DND-41 (cell line): ENCODE measurements at regions not wholly inside any gene's neighbourhood (a gene's known extent, or its start where the extent isn't known, plus 50 kb on each side); places are given as distances from the start of the nearest gene placed in this dataset.

Experiments
- CTCF ChIP-seq: IDR thresholded peaks from 2 replicates; pipeline ENCODE4 v1.5.1; 2012; ENCODE audit warnings: borderline replicate concordance, low read length, moderate library complexity, mild to moderate bottlenecking; ENCODE audit not compliant: poor library complexity, severe bottlenecking; ENCODE audit errors: extremely low read depth
- EZH2 ChIP-seq: IDR thresholded peaks from 3 replicates; pipeline ENCODE4 v1.6.1; 2012; ENCODE audit warnings: borderline replicate concordance, low read depth, mild to moderate bottlenecking, moderate library complexity, low read length, inconsistent platforms; ENCODE audit not compliant: severe bottlenecking

- TF ChIP-seq CTCF (no peak), EZH2 (no peak)
Measured at GRCh38 chr22:47225931-47226633, 463.6 kb downstream of the TBC1D22A start.
